ENCODE measurements at regions not wholly inside any gene's neighbourhood (a gene's known extent, or its start where the extent isn't known, plus 50 kb on each side); places are given as distances from the start of the nearest gene placed in this dataset.
A peak's percentile ranks its signal among the peaks of the same experiment; 100 is the strongest.

DNA sequence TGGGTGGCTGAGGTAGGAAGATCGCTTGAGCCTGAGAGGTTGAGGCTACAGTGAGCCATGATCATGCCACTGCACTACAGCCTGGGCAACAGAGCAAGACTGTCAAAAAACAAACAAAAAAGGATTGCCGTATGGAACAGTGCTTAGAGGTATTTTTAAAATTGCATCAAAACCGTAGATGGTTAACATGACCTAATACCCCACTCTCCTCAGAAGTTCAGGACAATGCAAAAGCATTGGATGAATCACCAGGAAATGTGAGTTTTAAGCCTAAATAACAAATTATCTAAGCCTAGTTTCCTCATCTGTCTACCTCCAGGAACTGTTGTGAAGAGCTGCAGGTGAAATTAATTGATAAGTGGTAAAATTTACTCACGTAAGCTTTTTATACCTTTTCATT is 123.8 kb upstream of the ID4 start:
- H4K91ac ChIP-seq (ENCODE audit: insufficient read depth, low read depth, low read length): no peak overlapping the region
- no peaks in the 10 kb centered on the region for H3K9me3 ChIP-seq (ENCODE audit: control insufficient read depth, insufficient read depth, low read length)
- no peaks in the 10 kb centered on the region for H4K20me1 ChIP-seq (ENCODE audit: insufficient read depth, low read length)
- in situ Hi-C loops (cut with MboI; ENCODE audit: low sequenced_read_pairs) (no loop called here), intact Hi-C loops (cut with micrococcal nuclease) (no loop called here), dilution Hi-C loops (cut with HindIII; ENCODE audit: low sequenced_read_pairs, unreplicated experiment) (no loop called here)
- no peak overlapping the region for H4K8ac ChIP-seq (ENCODE audit: low read depth in 2 of 2, low read length in 2 of 2)
- BruUV-seq (replicated peaks): no TSS peak
- no peak overlapping the region for H3K9ac ChIP-seq (ENCODE audit: low read depth, low read length)
- H3K4me3 ChIP-seq (ENCODE audit: insufficient read depth, low read depth, low read length): no peak overlapping the region
- no peak overlapping the region for H3K4me2 ChIP-seq (ENCODE audit: low read depth, low read length)
- H2AK5ac ChIP-seq (ENCODE audit: low read depth, low read length): no peak overlapping the region
- H3K56ac ChIP-seq (ENCODE audit: extremely low read depth, insufficient read depth, low read length): no peak overlapping the region
- H2BK5ac ChIP-seq (ENCODE audit: low read depth, low read length, poor library complexity, severe bottlenecking): no peak overlapping the region
- WGBS, 2 experiments (ENCODE audit: extremely low coverage in 2 of 2, insufficient read length in 1 of 2): no CpG with 5 or more reads among the region's 4 CpGs
- no peaks in the 10 kb centered on the region for H3K36me3 ChIP-seq (ENCODE audit: control insufficient read depth, insufficient read depth, low read length)
- H2BK15ac ChIP-seq (ENCODE audit: low read depth, low read length): no peak overlapping the region
- no peak overlapping the region for H3K27ac ChIP-seq (ENCODE audit: insufficient read depth, low read length)
- H2BK120ac ChIP-seq (ENCODE audit: low read depth, low read length): no peak overlapping the region
- no peaks in the 10 kb centered on the region for H3K4me1 ChIP-seq (ENCODE audit: control insufficient read depth, insufficient read depth, low read length)
- H2AFZ ChIP-seq (replicated peaks; ENCODE audit: low read length, poor library complexity): no peak overlapping the region
- no peak overlapping the region for H2BK20ac ChIP-seq (ENCODE audit: low read depth, low read length)
- H3K79me1 ChIP-seq (ENCODE audit: low read depth in 1 of 2, low read length in 2 of 2): no peaks in the 10 kb centered on the region
- H4K5ac ChIP-seq (ENCODE audit: low read depth, low read length): no peak overlapping the region
- H2AK9ac ChIP-seq (replicated peaks; ENCODE audit: low read depth, low read length, poor library complexity): no peak overlapping the region
- no peaks in the 10 kb centered on the region for H3K9me1 ChIP-seq (ENCODE audit: insufficient read depth, low read length)
- DNase-seq (peak; percentile 15), ATAC-seq (ENCODE audit: low read depth) (no peak)
- H3K4ac ChIP-seq (ENCODE audit: low read depth, low read length): no peak overlapping the region
- H3K27me3 ChIP-seq (ENCODE audit: control insufficient read depth, insufficient read depth, low read length): no peaks in the 10 kb centered on the region
- H3K14ac ChIP-seq (replicated peaks; ENCODE audit: low read depth, low read length): no peak overlapping the region
- TF ChIP-seq CHD1 (IDR thresholded peaks at IDR 0.05; ENCODE audit: low read depth, low read length) (no peak), NFE2L2 (IDR thresholded peaks at IDR 0.05; ENCODE audit: low read depth, low read length) (no peak), POLR2A (IDR thresholded peaks at IDR 0.05; ENCODE audit: low read depth, low read length) (no peak), RCOR1 (IDR thresholded peaks at IDR 0.05; ENCODE audit: insufficient replicate concordance, low read length) (no peak), BHLHE40 (IDR thresholded peaks at IDR 0.05; ENCODE audit: low read depth, low read length) (no peak), MAFK (IDR thresholded peaks at IDR 0.05; ENCODE audit: low read depth, low read length) (no peak), CEBPB (IDR thresholded peaks at IDR 0.05; ENCODE audit: low read depth, low read length) (no peak), MXI1 (IDR thresholded peaks at IDR 0.05; ENCODE audit: borderline replicate concordance, low read depth, low read length) (no peak), RFX5 (IDR thresholded peaks at IDR 0.05; ENCODE audit: low read depth, low read length) (no peak), RAD21 (IDR thresholded peaks at IDR 0.05; ENCODE audit: low read length) (no peak), MAZ (IDR thresholded peaks at IDR 0.05; ENCODE audit: borderline replicate concordance, low read depth, low read length) (no peak), FOS (IDR thresholded peaks at IDR 0.05; ENCODE audit: low read depth, low read length) (no peak)
- TF ChIP-seq, protein P1, sequence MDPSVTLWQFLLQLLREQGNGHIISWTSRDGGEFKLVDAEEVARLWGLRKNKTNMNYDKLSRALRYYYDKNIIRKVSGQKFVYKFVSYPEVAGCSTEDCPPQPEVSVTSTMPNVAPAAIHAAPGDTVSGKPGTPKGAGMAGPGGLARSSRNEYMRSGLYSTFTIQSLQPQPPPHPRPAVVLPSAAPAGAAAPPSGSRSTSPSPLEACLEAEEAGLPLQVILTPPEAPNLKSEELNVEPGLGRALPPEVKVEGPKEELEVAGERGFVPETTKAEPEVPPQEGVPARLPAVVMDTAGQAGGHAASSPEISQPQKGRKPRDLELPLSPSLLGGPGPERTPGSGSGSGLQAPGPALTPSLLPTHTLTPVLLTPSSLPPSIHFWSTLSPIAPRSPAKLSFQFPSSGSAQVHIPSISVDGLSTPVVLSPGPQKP (IDR thresholded peaks at IDR 0.05; ENCODE audit: borderline replicate concordance, low read depth, low read length): no peak
- TF ChIP-seq, protein P2, sequence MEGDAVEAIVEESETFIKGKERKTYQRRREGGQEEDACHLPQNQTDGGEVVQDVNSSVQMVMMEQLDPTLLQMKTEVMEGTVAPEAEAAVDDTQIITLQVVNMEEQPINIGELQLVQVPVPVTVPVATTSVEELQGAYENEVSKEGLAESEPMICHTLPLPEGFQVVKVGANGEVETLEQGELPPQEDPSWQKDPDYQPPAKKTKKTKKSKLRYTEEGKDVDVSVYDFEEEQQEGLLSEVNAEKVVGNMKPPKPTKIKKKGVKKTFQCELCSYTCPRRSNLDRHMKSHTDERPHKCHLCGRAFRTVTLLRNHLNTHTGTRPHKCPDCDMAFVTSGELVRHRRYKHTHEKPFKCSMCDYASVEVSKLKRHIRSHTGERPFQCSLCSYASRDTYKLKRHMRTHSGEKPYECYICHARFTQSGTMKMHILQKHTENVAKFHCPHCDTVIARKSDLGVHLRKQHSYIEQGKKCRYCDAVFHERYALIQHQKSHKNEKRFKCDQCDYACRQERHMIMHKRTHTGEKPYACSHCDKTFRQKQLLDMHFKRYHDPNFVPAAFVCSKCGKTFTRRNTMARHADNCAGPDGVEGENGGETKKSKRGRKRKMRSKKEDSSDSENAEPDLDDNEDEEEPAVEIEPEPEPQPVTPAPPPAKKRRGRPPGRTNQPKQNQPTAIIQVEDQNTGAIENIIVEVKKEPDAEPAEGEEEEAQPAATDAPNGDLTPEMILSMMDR (conservative IDR thresholded peaks at IDR 0.05; ENCODE audit: low read depth, low read length): no peak
- POLR2A ChIA-PET (ENCODE audit: unreplicated experiment): no interaction called here
- CTCF ChIA-PET: no interaction called here
- no peak overlapping the region for H3K23ac ChIP-seq (ENCODE audit: low read depth, low read length)
- H3K18ac ChIP-seq (ENCODE audit: low read depth, low read length): no peak overlapping the region

Measured in IMR-90 (cell line).